ENCODE measurements at regions not wholly inside any gene's neighbourhood (a gene's known extent, or its start where the extent isn't known, plus 50 kb on each side); places are given as distances from the start of the nearest gene placed in this dataset.

DNA sequence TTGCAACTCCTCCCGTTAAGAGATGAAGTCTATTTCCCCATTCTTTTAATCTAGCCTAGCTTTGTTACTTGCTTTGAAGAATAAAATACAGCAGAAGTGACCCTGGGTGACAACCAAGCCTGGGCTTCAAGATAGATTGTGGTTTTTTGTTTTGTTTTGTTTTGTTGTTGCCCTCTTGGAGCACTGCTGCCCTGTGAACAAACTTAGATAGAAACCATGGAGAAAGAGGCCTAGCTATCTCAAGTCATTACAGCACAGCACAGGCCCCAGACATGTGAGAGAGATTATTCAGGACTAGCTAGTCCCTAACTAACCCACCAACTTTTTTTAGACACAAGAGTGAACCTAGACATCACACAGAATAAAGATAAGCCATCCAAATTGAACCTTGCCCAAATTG is 475.2 kb downstream of the EPHA7 start:
- TF ChIP-seq, protein P1, sequence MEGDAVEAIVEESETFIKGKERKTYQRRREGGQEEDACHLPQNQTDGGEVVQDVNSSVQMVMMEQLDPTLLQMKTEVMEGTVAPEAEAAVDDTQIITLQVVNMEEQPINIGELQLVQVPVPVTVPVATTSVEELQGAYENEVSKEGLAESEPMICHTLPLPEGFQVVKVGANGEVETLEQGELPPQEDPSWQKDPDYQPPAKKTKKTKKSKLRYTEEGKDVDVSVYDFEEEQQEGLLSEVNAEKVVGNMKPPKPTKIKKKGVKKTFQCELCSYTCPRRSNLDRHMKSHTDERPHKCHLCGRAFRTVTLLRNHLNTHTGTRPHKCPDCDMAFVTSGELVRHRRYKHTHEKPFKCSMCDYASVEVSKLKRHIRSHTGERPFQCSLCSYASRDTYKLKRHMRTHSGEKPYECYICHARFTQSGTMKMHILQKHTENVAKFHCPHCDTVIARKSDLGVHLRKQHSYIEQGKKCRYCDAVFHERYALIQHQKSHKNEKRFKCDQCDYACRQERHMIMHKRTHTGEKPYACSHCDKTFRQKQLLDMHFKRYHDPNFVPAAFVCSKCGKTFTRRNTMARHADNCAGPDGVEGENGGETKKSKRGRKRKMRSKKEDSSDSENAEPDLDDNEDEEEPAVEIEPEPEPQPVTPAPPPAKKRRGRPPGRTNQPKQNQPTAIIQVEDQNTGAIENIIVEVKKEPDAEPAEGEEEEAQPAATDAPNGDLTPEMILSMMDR (optimal IDR thresholded peaks at IDR 0.05 in 1 of 3, IDR thresholded peaks at IDR 0.05 in 1 of 3, conservative IDR thresholded peaks at IDR 0.05 in 1 of 3; ENCODE audit: extremely low read depth in 1 of 3, insufficient read depth in 2 of 3, low read length in 3 of 3): no peak
- TF ChIP-seq EZH2 (IDR thresholded peaks at IDR 0.05; ENCODE audit: low read length): no peak

Measured in keratinocyte (primary cell).